Lung (tissue), 11 donors: ENCODE measurements at regions not wholly inside any gene's neighbourhood (a gene's known extent, or its start where the extent isn't known, plus 50 kb on each side); places are given as distances from the start of the nearest gene placed in this dataset.

Experiments used
- ATAC-seq: fragments of 200-7000 bp; cut with Tn5 transposase; one replicate; pipeline ENCODE4 v1.9.1; 2020; ENCODE audit warnings: moderate number of reproducible peaks; ENCODE audit not compliant: insufficient read depth, low FRiP score
- DNase-seq, 3 donors: peaks; one replicate each; pipeline ENCODE4 v3.0.0-alpha.2; 2013 to 2017
- H3K27ac ChIP-seq, 2 donors: one replicate each; pipeline ENCODE4 v1.5.1; 2013; ENCODE audit warnings: mild to moderate bottlenecking in 2 of 2, moderate library complexity in 2 of 2, control low read depth in 1 of 2, inconsistent platforms in 1 of 2, low read depth in 1 of 2, low read length in 1 of 2
- H3K27me3 ChIP-seq, 3 donors: one replicate each; pipeline ENCODE4 v1.5.1; 2013; ENCODE audit warnings: low read length in 2 of 3; ENCODE audit not compliant: control insufficient read depth in 3 of 3, insufficient read depth in 3 of 3
- H3K36me3 ChIP-seq, 4 donors: one replicate each; pipeline ENCODE4 v1.5.1; 2013; ENCODE audit warnings: low read length in 4 of 4, mild to moderate bottlenecking in 1 of 4, moderate library complexity in 1 of 4; ENCODE audit not compliant: control insufficient read depth in 4 of 4, insufficient read depth in 4 of 4
- H3K4me1 ChIP-seq, 5 donors: one replicate each; pipeline ENCODE4 v1.5.1; 2013; ENCODE audit warnings: low read length in 5 of 5, mild to moderate bottlenecking in 2 of 5, moderate library complexity in 1 of 5; ENCODE audit not compliant: control insufficient read depth in 5 of 5, insufficient read depth in 5 of 5
- H3K4me3 ChIP-seq: one replicate; pipeline ENCODE4 v1.5.1; 2013; ENCODE audit warnings: mild to moderate bottlenecking, control low read depth, moderate library complexity
- H3K9ac ChIP-seq, 2 donors: one replicate each; pipeline ENCODE4 v1.5.1; 2013; ENCODE audit warnings: low read length in 2 of 2, control low read depth in 1 of 2; ENCODE audit not compliant: insufficient read depth in 1 of 2
- H3K9me3 ChIP-seq, 4 donors: one replicate each; pipeline ENCODE4 v1.5.1; 2013; ENCODE audit warnings: low read length in 3 of 4, mild to moderate bottlenecking in 1 of 4, moderate library complexity in 1 of 4; ENCODE audit not compliant: control insufficient read depth in 4 of 4, insufficient read depth in 3 of 4
- WGBS, 2 donors: extraction: QIAGEN DNeasy Blood & Tissue Kit; methylation state at CpG; one replicate each; pipeline ENCODE4 v1.1.7; 2013; 5-methylcytosine and 5-hydroxymethylcytosine counted together
- TF ChIP-seq, protein P1 (sequence below): IDR thresholded peaks from 2 replicates; pipeline ENCODE4 v1.5.1; 2012; ENCODE audit warnings: mild to moderate bottlenecking; ENCODE audit errors: control extremely low read depth, extremely low read depth
- donor health status: control.
- donor health status: control.
- donor health status: Bipolar disorder and iron deficiency.
- donor health status: healthy.
- donor health status: DM: yes; HTN: yes; CAD: no.

DNA sequence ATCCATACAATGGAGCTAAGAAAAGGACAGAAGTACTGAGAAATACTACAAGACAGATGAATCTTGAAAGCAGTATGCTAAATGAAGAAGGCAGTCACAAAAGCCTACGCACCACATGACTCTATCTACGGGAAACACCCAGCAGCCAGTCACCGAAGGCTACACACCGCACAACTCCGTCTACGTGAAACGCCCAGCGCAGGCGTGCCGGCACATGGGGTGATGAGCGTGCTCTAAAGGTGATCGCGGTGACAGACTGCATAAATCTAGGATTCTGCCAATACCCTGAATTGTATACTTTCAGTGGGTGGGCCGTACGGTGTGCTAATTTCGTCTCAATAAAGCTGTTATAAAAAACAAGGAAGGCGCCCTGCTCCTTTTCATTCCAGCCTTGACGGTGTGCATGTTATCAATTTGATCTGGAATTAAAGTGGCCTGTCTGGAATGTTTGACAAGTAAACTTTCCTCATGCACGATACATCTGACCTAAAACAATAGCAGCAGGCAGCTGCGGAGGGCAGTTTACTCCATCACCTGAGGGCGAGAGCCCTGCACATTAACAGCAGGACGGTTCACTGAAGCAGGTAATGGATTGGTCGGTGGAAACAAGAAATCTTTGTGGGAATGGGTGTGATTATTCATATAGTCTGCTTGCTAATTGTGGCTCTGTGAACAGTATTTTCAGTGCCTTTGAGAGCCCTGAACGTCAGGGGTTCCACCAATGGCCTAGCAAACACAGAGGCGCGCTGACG, 86.2 kb upstream of the SALL3 start:
- Histone ChIP-seq H3K9ac (no peak overlapping the region), H3K4me1 (peaks cover 0 to 10% (median 0%) of the 10 kb centered on the region in 5 donors), H3K36me3 (no peaks in the 10 kb centered on the region), H3K27me3 (no peaks in the 10 kb centered on the region), H3K27ac (no peak overlapping the region), H3K9me3 (peaks cover 0 to 11% (median 1%) of the 10 kb centered on the region in 4 donors), H3K4me3 (no peak overlapping the region)
- 84 to 88% methylated on average over 27 of the region's 27 CpGs for WGBS, 2 donors
- ATAC-seq (no peak), DNase-seq (no peak)
- TF ChIP-seq, protein P1, sequence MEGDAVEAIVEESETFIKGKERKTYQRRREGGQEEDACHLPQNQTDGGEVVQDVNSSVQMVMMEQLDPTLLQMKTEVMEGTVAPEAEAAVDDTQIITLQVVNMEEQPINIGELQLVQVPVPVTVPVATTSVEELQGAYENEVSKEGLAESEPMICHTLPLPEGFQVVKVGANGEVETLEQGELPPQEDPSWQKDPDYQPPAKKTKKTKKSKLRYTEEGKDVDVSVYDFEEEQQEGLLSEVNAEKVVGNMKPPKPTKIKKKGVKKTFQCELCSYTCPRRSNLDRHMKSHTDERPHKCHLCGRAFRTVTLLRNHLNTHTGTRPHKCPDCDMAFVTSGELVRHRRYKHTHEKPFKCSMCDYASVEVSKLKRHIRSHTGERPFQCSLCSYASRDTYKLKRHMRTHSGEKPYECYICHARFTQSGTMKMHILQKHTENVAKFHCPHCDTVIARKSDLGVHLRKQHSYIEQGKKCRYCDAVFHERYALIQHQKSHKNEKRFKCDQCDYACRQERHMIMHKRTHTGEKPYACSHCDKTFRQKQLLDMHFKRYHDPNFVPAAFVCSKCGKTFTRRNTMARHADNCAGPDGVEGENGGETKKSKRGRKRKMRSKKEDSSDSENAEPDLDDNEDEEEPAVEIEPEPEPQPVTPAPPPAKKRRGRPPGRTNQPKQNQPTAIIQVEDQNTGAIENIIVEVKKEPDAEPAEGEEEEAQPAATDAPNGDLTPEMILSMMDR, result no peak

- Histone ChIP-seq H3K36me3 (no peaks in the 10 kb centered on the region), H3K9ac (no peak overlapping the region), H3K4me1 (peaks cover 0 to 10% (median 0%) of the 10 kb centered on the region in 5 donors), H3K27me3 (no peaks in the 10 kb centered on the region), H3K4me3 (no peak overlapping the region), H3K9me3 (peaks cover 0 to 15% (median 1%) of the 10 kb centered on the region in 4 donors), H3K27ac (no peak overlapping the region)
- no peak for ATAC-seq
- TF ChIP-seq, protein P1, result no peak
- WGBS, 2 donors, result 75 to 82% methylated on average over 9 of the region's 9 CpGs
- DNase-seq, result no peak
Observed at GRCh38 chr18:78894033-78894305, 85.6 kb upstream of the SALL3 start.

GRCh38 chr18:78895207-78896001, 84.2 kb upstream of the SALL3 start:
- no peaks in the 10 kb centered on the region for H3K36me3 ChIP-seq
- TF ChIP-seq, protein P1, result no peak
- H3K4me3 ChIP-seq, result no peak overlapping the region
- no peak overlapping the region for H3K27ac ChIP-seq
- H3K9me3 ChIP-seq, result peaks cover 0 to 15% (median 1%) of the 10 kb centered on the region in 4 donors
- DNase-seq, result no peak
- H3K4me1 ChIP-seq, result peaks cover 0 to 10% (median 0%) of the 10 kb centered on the region in 5 donors
- ATAC-seq, result no peak
- no peak overlapping the region for H3K9ac ChIP-seq
- 71 to 84% methylated on average over 22 of the region's 22 CpGs for WGBS, 2 donors
- no peaks in the 10 kb centered on the region for H3K27me3 ChIP-seq
